ENCODE measurements at regions not wholly inside any gene's neighbourhood (a gene's known extent, or its start where the extent isn't known, plus 50 kb on each side); places are given as distances from the start of the nearest gene placed in this dataset.

GRCh38 chr12:86621957-86622356, 365.8 kb upstream of the MGAT4C start:
- DNase-seq (ENCODE audit: low spot score) = no peak
- no peak for TF ChIP-seq CTCF (IDR thresholded peaks at IDR 0.05; ENCODE audit: borderline replicate concordance, control extremely low read depth, extremely low read depth, insufficient read depth, missing control alignments)
- in situ Hi-C loops (cut with MboI; ENCODE audit: low sequenced_read_pairs, unreplicated experiment) = no loop called here

- no peak for DNase-seq (ENCODE audit: low spot score)
- no peak for TF ChIP-seq CTCF (IDR thresholded peaks at IDR 0.05; ENCODE audit: borderline replicate concordance, control extremely low read depth, extremely low read depth, insufficient read depth, missing control alignments)
- in situ Hi-C loops (cut with MboI; ENCODE audit: low sequenced_read_pairs, unreplicated experiment) = no loop called here
Measured at GRCh38 chr12:86613311-86613710, 357.1 kb upstream of the MGAT4C start.

- in situ Hi-C loops (cut with MboI; ENCODE audit: low sequenced_read_pairs, unreplicated experiment) = no loop called here
- no peak for DNase-seq (ENCODE audit: low spot score)
- TF ChIP-seq CTCF (IDR thresholded peaks at IDR 0.05; ENCODE audit: borderline replicate concordance, control extremely low read depth, extremely low read depth, insufficient read depth, missing control alignments) = no peak
Measured at GRCh38 chr12:86608638-86609037, 352.4 kb upstream of the MGAT4C start.

GRCh38 chr12:86601550-86602308, 345.5 kb upstream of the MGAT4C start:
- no peak for DNase-seq (ENCODE audit: low spot score)

GRCh38 chr12:86600664-86601231, 344.6 kb upstream of the MGAT4C start:
- no peak for TF ChIP-seq CTCF (IDR thresholded peaks at IDR 0.05; ENCODE audit: borderline replicate concordance, control extremely low read depth, extremely low read depth, insufficient read depth, missing control alignments)
- in situ Hi-C loops (cut with MboI; ENCODE audit: low sequenced_read_pairs, unreplicated experiment) = no loop called here
- DNase-seq (ENCODE audit: low spot score) = peak; percentile 13

More at GRCh38 chr12:86601550-86602308, 345.5 kb upstream of the MGAT4C start:
- TF ChIP-seq CTCF (IDR thresholded peaks at IDR 0.05; ENCODE audit: borderline replicate concordance, control extremely low read depth, extremely low read depth, insufficient read depth, missing control alignments) = no peak
- in situ Hi-C loops (cut with MboI; ENCODE audit: low sequenced_read_pairs, unreplicated experiment) = no loop called here

- in situ Hi-C loops (cut with MboI; ENCODE audit: low sequenced_read_pairs, unreplicated experiment) = no loop called here
- TF ChIP-seq CTCF (IDR thresholded peaks at IDR 0.05; ENCODE audit: borderline replicate concordance, control extremely low read depth, extremely low read depth, insufficient read depth, missing control alignments) = no peak
- no peak for DNase-seq (ENCODE audit: low spot score)
Measured at GRCh38 chr12:86597431-86597830, 341.2 kb upstream of the MGAT4C start.

Measured in GM13976 (cell line).